H9 (cell line): ENCODE measurements at regions not wholly inside any gene's neighbourhood (a gene's known extent, or its start where the extent isn't known, plus 50 kb on each side); places are given as distances from the start of the nearest gene placed in this dataset.

Source experiments
- DNase-seq: peaks from one replicate; pipeline ENCODE4 v3.0.0-alpha.2; 2017
- H2AFZ ChIP-seq: one replicate; pipeline ENCODE4 v1.6.1; 2013; ENCODE audit warnings: mild to moderate bottlenecking, low read length, control low read depth, moderate library complexity
- H2AK5ac ChIP-seq: 2 replicates; pipeline ENCODE4 v1.6.1; 2013; ENCODE audit warnings: low read length, control low read depth, mixed read lengths; ENCODE audit not compliant: insufficient read length
- H2BK120ac ChIP-seq: one replicate; pipeline ENCODE4 v1.6.1; 2013; ENCODE audit warnings: low read depth, mild to moderate bottlenecking, low read length, control low read depth, inconsistent platforms; ENCODE audit not compliant: poor library complexity, severe bottlenecking
- H2BK12ac ChIP-seq: 2 replicates; pipeline ENCODE4 v1.6.1; 2013; ENCODE audit warnings: low read length, control low read depth, mixed read lengths, low read depth; ENCODE audit not compliant: insufficient read length
- H2BK15ac ChIP-seq: 2 replicates; pipeline ENCODE4 v1.6.1; 2013; ENCODE audit warnings: low read depth, low read length, control low read depth
- H2BK20ac ChIP-seq: one replicate; pipeline ENCODE4 v1.6.1; 2013; ENCODE audit warnings: low read depth, mild to moderate bottlenecking, low read length, control low read depth, inconsistent platforms; ENCODE audit not compliant: poor library complexity, severe bottlenecking
- H2BK5ac ChIP-seq: 2 replicates; pipeline ENCODE4 v1.6.1; 2013; ENCODE audit warnings: low read length, control low read depth, mixed read lengths; ENCODE audit not compliant: insufficient read length
- H3K14ac ChIP-seq: 2 replicates; pipeline ENCODE4 v1.6.1; 2013; ENCODE audit warnings: low read length, control low read depth; ENCODE audit not compliant: insufficient read depth
- H3K18ac ChIP-seq: 2 replicates; pipeline ENCODE4 v1.6.1; 2013; ENCODE audit warnings: low read depth, mild to moderate bottlenecking, mixed read lengths, low read length, control low read depth; ENCODE audit not compliant: insufficient read length
- H3K23ac ChIP-seq: 2 replicates; pipeline ENCODE4 v1.6.1; 2013; ENCODE audit warnings: low read length, control low read depth, mixed read lengths, low read depth; ENCODE audit not compliant: insufficient read length
- H3K23me2 ChIP-seq: 2 replicates; pipeline ENCODE4 v1.6.1; 2013; ENCODE audit warnings: low read depth, mild to moderate bottlenecking, mixed read lengths, low read length, control low read depth; ENCODE audit not compliant: insufficient read length, poor library complexity, severe bottlenecking
- H3K27ac ChIP-seq: 2 replicates; pipeline ENCODE4 v1.5.1; 2013; ENCODE audit warnings: low read length, control low read depth, mixed read lengths, low read depth; ENCODE audit not compliant: insufficient read length
- H3K27me3 ChIP-seq: 2 replicates; pipeline ENCODE4 v1.6.1; 2013; ENCODE audit warnings: low read length, control low read depth, inconsistent platforms; ENCODE audit not compliant: insufficient read depth
- H3K4ac ChIP-seq: 2 replicates; pipeline ENCODE4 v1.6.1; 2013; ENCODE audit warnings: low read depth, mild to moderate bottlenecking, control low read depth, inconsistent platforms, low read length, moderate library complexity
- H3K4me1 ChIP-seq: 2 replicates; pipeline ENCODE4 v1.6.1; 2013; ENCODE audit warnings: low read length, control low read depth, inconsistent platforms; ENCODE audit not compliant: insufficient read depth
- H3K4me2 ChIP-seq: 2 replicates; pipeline ENCODE4 v1.6.1; 2013; ENCODE audit warnings: low read length, control low read depth, mixed read lengths; ENCODE audit not compliant: insufficient read length, insufficient read depth
- H3K56ac ChIP-seq: 2 replicates; pipeline ENCODE4 v1.6.1; 2013; ENCODE audit warnings: low read depth, mild to moderate bottlenecking, mixed read lengths, low read length, control low read depth; ENCODE audit not compliant: insufficient read length
- H3K79me1 ChIP-seq: 2 replicates; pipeline ENCODE4 v1.6.1; 2013; ENCODE audit warnings: low read depth, mild to moderate bottlenecking, moderate library complexity, low read length, control low read depth, inconsistent platforms; ENCODE audit not compliant: insufficient read depth, poor library complexity, severe bottlenecking
- H3K79me2 ChIP-seq: 2 replicates; pipeline ENCODE4 v1.6.1; 2013; ENCODE audit warnings: low read length, control low read depth, inconsistent platforms; ENCODE audit not compliant: insufficient read depth
- H3K9ac ChIP-seq: 2 replicates; pipeline ENCODE4 v1.6.1; 2013; ENCODE audit warnings: low read length, control low read depth, mixed read lengths; ENCODE audit not compliant: insufficient read length; ENCODE audit errors: extremely low read depth
- H3K9me3 ChIP-seq: one replicate; pipeline ENCODE4 v1.6.1; 2013; ENCODE audit warnings: low read depth, low read length, inconsistent platforms; ENCODE audit not compliant: control insufficient read depth
- H3T11ph ChIP-seq: one replicate; pipeline ENCODE4 v1.6.1; 2013; ENCODE audit warnings: mild to moderate bottlenecking, low read length, control low read depth, inconsistent platforms
- H4K20me1 ChIP-seq: one replicate; pipeline ENCODE4 v1.6.1; 2013; ENCODE audit not compliant: control insufficient read depth, insufficient read length, insufficient read depth
- H4K5ac ChIP-seq: 2 replicates; pipeline ENCODE4 v1.6.1; 2013; ENCODE audit warnings: low read depth, mild to moderate bottlenecking, mixed read lengths, low read length, control low read depth; ENCODE audit not compliant: insufficient read length
- H4K8ac ChIP-seq: replicated peaks from 2 replicates; pipeline ENCODE4 v1.6.1; 2013; ENCODE audit warnings: low read length, control low read depth, mixed read lengths, low read depth; ENCODE audit not compliant: insufficient read length
- H4K91ac ChIP-seq: 2 replicates; pipeline ENCODE4 v1.6.1; 2013; ENCODE audit warnings: low read depth, mild to moderate bottlenecking, moderate library complexity, mixed read lengths, low read length, control low read depth; ENCODE audit not compliant: insufficient read length
- H3K27ac Mint-ChIP-seq, 3 experiments: 2 replicates in 2 of 3; 3 replicates in 1 of 3; pipeline ENCODE4 v1.8.0; 2020 to 2021; ENCODE audit warnings: mixed read lengths in 3 of 3, mild to moderate bottlenecking in 1 of 3, moderate library complexity in 1 of 3
- H3K27me3 Mint-ChIP-seq: 2 replicates; pipeline ENCODE4 v1.8.0; 2021; ENCODE audit warnings: low read depth, mild to moderate bottlenecking, moderate library complexity, mixed read lengths
- H3K36me3 Mint-ChIP-seq, 3 experiments: 2 replicates in 2 of 3; 3 replicates in 1 of 3; pipeline ENCODE4 v1.8.0; 2020 to 2021; ENCODE audit warnings: low read depth in 3 of 3, mixed read lengths in 3 of 3; ENCODE audit not compliant: insufficient read depth in 1 of 3
- H3K4me1 Mint-ChIP-seq, 2 experiments: 2 replicates each; pipeline ENCODE4 v1.8.0; 2020; ENCODE audit warnings: mixed read lengths in 2 of 2
- H3K4me3 Mint-ChIP-seq, 2 experiments: 2 replicates in 1 of 2; 3 replicates in 1 of 2; pipeline ENCODE4 v1.8.0; 2020 to 2021; ENCODE audit warnings: mild to moderate bottlenecking in 2 of 2, mixed read lengths in 2 of 2, moderate library complexity in 1 of 2
- H3K9me3 Mint-ChIP-seq, 2 experiments: 2 replicates in 1 of 2; 3 replicates in 1 of 2; pipeline ENCODE4 v1.8.0; 2020; ENCODE audit warnings: mild to moderate bottlenecking in 2 of 2, mixed read lengths in 2 of 2, moderate library complexity in 1 of 2
- CTCF ChIP-seq: fragments of 200-600 bp; sonication (generic); conservative IDR thresholded peaks from 3 replicates; pipeline ENCODE4 v1.8.0; 2021; ENCODE audit warnings: antibody characterized with exemption, mild to moderate bottlenecking
- WGBS: extraction: QIAGEN DNeasy Blood & Tissue Kit; methylation state at CpG from one replicate; pipeline ENCODE4 v1.1.7; 2013; ENCODE audit warnings: missing lambda C conversion rate, low lambda C conversion rate, mixed read lengths; ENCODE audit not compliant: insufficient read length; ENCODE audit errors: extremely low coverage; 5-methylcytosine and 5-hydroxymethylcytosine counted together

GRCh38 chr13:103403148-103403740, 337.0 kb upstream of the SLC10A2 start:
- Mint-ChIP-seq H3K27ac (no peak overlapping the region), H3K4me1 (peaks cover 24 to 31% of the 10 kb centered on the region in 2 experiments), H3K36me3 (peaks cover 8 to 23% (median 15%) of the 10 kb centered on the region in 3 experiments), H3K27me3 (no peaks in the 10 kb centered on the region), H3K9me3 (peaks cover 14 to 18% of the 10 kb centered on the region in 2 experiments), H3K4me3 (no peak overlapping the region)
- Histone ChIP-seq H2BK20ac (no peak overlapping the region), H3K23ac (no peak overlapping the region), H3K9ac (no peak overlapping the region), H3T11ph (no peak overlapping the region), H3K79me2 (no peaks in the 10 kb centered on the region), H4K91ac (no peak overlapping the region), H3K23me2 (no peaks in the 10 kb centered on the region), H3K9me3 (no peaks in the 10 kb centered on the region), H3K27ac (no peak overlapping the region), H3K4me1 (peaks cover 6% of the 10 kb centered on the region; the same call in 1 of the 2 replicates), H3K4me2 (no peak overlapping the region), H2BK120ac (no peak overlapping the region), H2AFZ (no peak overlapping the region), H3K56ac (no peak overlapping the region), H3K79me1 (no peaks in the 10 kb centered on the region), H2AK5ac (no peak overlapping the region), H2BK15ac (no peak overlapping the region), H4K20me1 (no peaks in the 10 kb centered on the region), H4K5ac (no peak overlapping the region), H2BK12ac (no peak overlapping the region), H2BK5ac (no peak overlapping the region), H4K8ac (no peak overlapping the region), H3K18ac (no peak overlapping the region), H3K14ac (no peak overlapping the region), H3K4ac (no peak overlapping the region), H3K27me3 (no peaks in the 10 kb centered on the region)
- no peak for DNase-seq
- no peak for TF ChIP-seq CTCF
- no CpG with 5 or more reads among the region's 4 CpGs for WGBS
